ENCODE measurements at regions not wholly inside any gene's neighbourhood (a gene's known extent, or its start where the extent isn't known, plus 50 kb on each side); places are given as distances from the start of the nearest gene placed in this dataset.
A peak's percentile ranks its signal among the peaks of the same experiment; 100 is the strongest.
"Not testable (repeated sequence)": the region's sequence is repeated elsewhere in the genome, so short reads cannot be mapped to it uniquely, and the experiment has no call there.

- Histone ChIP-seq H3K27ac (no peak overlapping the region), H3K4me1 (no peaks in the 10 kb centered on the region), H3K36me3 (replicated peaks in 1 of 2; ENCODE audit: insufficient read depth in 1 of 2, low read depth in 2 of 2) (no peaks in the 10 kb centered on the region), H3K9me3 (peaks cover 0 to 10% (median 0%) of the 10 kb centered on the region in 3 donors), H3K27me3 (no peaks in the 10 kb centered on the region), H3K4me3 (no peak overlapping the region)
- 69 to 71% methylated on average over 3 of the region's 3 CpGs for WGBS, 2 donors
- DNase-seq, result no peak
- intact Hi-C loops (cut with DNase I), result no loop called here
- TF ChIP-seq CTCF (IDR thresholded peaks at IDR 0.05) (no peak), POLR2A (IDR thresholded peaks at IDR 0.05) (no peak)
- no peak for ATAC-seq
These were observed 253.9 kb downstream of the RPLP1 start for GRCh38 chr15:69706353-69707097.

- not testable (repeated sequence) for ATAC-seq
These were observed 254.6 kb downstream of the RPLP1 start for GRCh38 chr15:69707241-69707640.

GRCh38 chr15:69708436-69709122 is 256.0 kb downstream of the RPLP1 start:
- DNase-seq; H3K27me3 ChIP-seq; intact Hi-C loops (cut with DNase I); ATAC-seq; H3K27ac ChIP-seq; H3K36me3 ChIP-seq (replicated peaks in 1 of 2; ENCODE audit: insufficient read depth in 1 of 2, low read depth in 2 of 2); H3K4me1 ChIP-seq; H3K4me3 ChIP-seq: not testable (repeated sequence)
- peaks cover 0 to 10% (median 0%) of the 10 kb centered on the region in 3 donors for H3K9me3 ChIP-seq
- WGBS, 2 donors, result 87% methylated on average over 3 of the region's 3 CpGs

More at GRCh38 chr15:69707241-69707640, 254.6 kb downstream of the RPLP1 start:
- intact Hi-C loops (cut with DNase I); H3K27ac ChIP-seq; H3K4me3 ChIP-seq; H3K27me3 ChIP-seq; DNase-seq; H3K36me3 ChIP-seq (replicated peaks in 1 of 2; ENCODE audit: insufficient read depth in 1 of 2, low read depth in 2 of 2); H3K4me1 ChIP-seq: not testable (repeated sequence)
- H3K9me3 ChIP-seq, result peaks cover 0 to 10% (median 0%) of the 10 kb centered on the region in 3 donors
- WGBS, 2 donors, result 94% methylated on average over 4 of the region's 4 CpGs

GRCh38 chr15:69712991-69713390 is 260.4 kb downstream of the RPLP1 start:
- no peak for DNase-seq
- TF ChIP-seq POLR2A (IDR thresholded peaks at IDR 0.05), result no peak
- H3K4me1 ChIP-seq, result no peaks in the 10 kb centered on the region
- no peak for ATAC-seq
- peaks cover 0 to 10% (median 0%) of the 10 kb centered on the region in 3 donors for H3K9me3 ChIP-seq
- H3K4me3 ChIP-seq, result no peak overlapping the region
- WGBS, 2 donors, result 89 to 91% methylated on average over 2 of the region's 2 CpGs
- no peaks in the 10 kb centered on the region for H3K27me3 ChIP-seq
- H3K27ac ChIP-seq, result no peak overlapping the region
- intact Hi-C loops (cut with DNase I), result no loop called here
- no peaks in the 10 kb centered on the region for H3K36me3 ChIP-seq (replicated peaks in 1 of 2; ENCODE audit: insufficient read depth in 1 of 2, low read depth in 2 of 2)

GRCh38 chr15:69713726-69714559 is 261.3 kb downstream of the RPLP1 start:
- DNase-seq, result peak in 2 of 4 donors; percentile 14 to 19
- no peak for ATAC-seq
- H3K27me3 ChIP-seq, result no peaks in the 10 kb centered on the region
- TF ChIP-seq CTCF (IDR thresholded peaks at IDR 0.05), result no peak
- TF ChIP-seq POLR2A (IDR thresholded peaks at IDR 0.05), result no peak
- peaks cover 0 to under 1% (median 0%) of the 10 kb centered on the region in 3 donors for H3K9me3 ChIP-seq
- no peak overlapping the region for H3K4me3 ChIP-seq
- intact Hi-C loops (cut with DNase I), result no loop called here
- WGBS, 2 donors, result 72 to 86% methylated on average over 9 of the region's 9 CpGs
- H3K4me1 ChIP-seq, result no peaks in the 10 kb centered on the region
- H3K27ac ChIP-seq, result no peak overlapping the region
- H3K36me3 ChIP-seq (replicated peaks in 1 of 2; ENCODE audit: insufficient read depth in 1 of 2, low read depth in 2 of 2), result no peaks in the 10 kb centered on the region

GRCh38 chr15:69715210-69715609 is 262.6 kb downstream of the RPLP1 start:
- Histone ChIP-seq H3K27ac (no peak overlapping the region), H3K27me3 (no peaks in the 10 kb centered on the region)

More at GRCh38 chr15:69715210-69715609, 262.6 kb downstream of the RPLP1 start:
- TF ChIP-seq CTCF (IDR thresholded peaks at IDR 0.05), result no peak
- no peak for TF ChIP-seq POLR2A (IDR thresholded peaks at IDR 0.05)
- intact Hi-C loops (cut with DNase I), result no loop called here
- H3K36me3 ChIP-seq (replicated peaks in 1 of 2; ENCODE audit: insufficient read depth in 1 of 2, low read depth in 2 of 2), result no peaks in the 10 kb centered on the region
- DNase-seq, result no peak
- no peaks in the 10 kb centered on the region for H3K9me3 ChIP-seq
- no peak for ATAC-seq
- H3K4me1 ChIP-seq, result no peaks in the 10 kb centered on the region
- H3K4me3 ChIP-seq, result no peak overlapping the region
- 47 to 80% methylated on average over 2 of the region's 2 CpGs for WGBS, 2 donors
